Uterus (tissue), 3 donors: ENCODE measurements at regions not wholly inside any gene's neighbourhood (a gene's known extent, or its start where the extent isn't known, plus 50 kb on each side); places are given as distances from the start of the nearest gene placed in this dataset.

Source experiments
- DNase-seq, 2 donors: peaks; one replicate each; pipeline ENCODE4 v3.0.0-alpha.2; 2019 to 2020
- H3K27ac ChIP-seq, 2 donors: fragments of 200-600 bp; sonication (generic); 1 replicate in 1 of 2; 2 replicates in 1 of 2; pipeline ENCODE4 v1.5.1; 2016 to 2018
- H3K27me3 ChIP-seq, 2 donors: fragments of 200-600 bp; sonication (generic); one replicate each; pipeline ENCODE4 v1.5.1; 2018 to 2019; ENCODE audit warnings: control low read depth in 1 of 2
- H3K36me3 ChIP-seq, 2 donors: fragments of 200-600 bp; sonication (generic); one replicate each; pipeline ENCODE4 v1.5.1; 2019; ENCODE audit warnings: control low read depth in 1 of 2
- H3K4me1 ChIP-seq, 2 donors: fragments of 200-600 bp; sonication (generic); one replicate each; pipeline ENCODE4 v1.5.1; 2018 to 2019; ENCODE audit warnings: control low read depth in 1 of 2
- H3K4me3 ChIP-seq, 2 donors: fragments of 200-600 bp; sonication (generic); 1 replicate in 1 of 2; 2 replicates in 1 of 2; pipeline ENCODE4 v1.5.1; 2018 to 2019; ENCODE audit warnings: mild to moderate bottlenecking in 1 of 2
- H3K9me3 ChIP-seq, 2 donors: fragments of 200-600 bp; sonication (generic); one replicate each; pipeline ENCODE4 v1.5.1; 2019; ENCODE audit warnings: control low read depth in 1 of 2
- CTCF ChIP-seq, 4 experiments: fragments of 200-600 bp in 2 of 4; fragments of 450-650 bp in 2 of 4; sonication (generic) in 2 of 4; IDR thresholded peaks; one replicate each; pipeline ENCODE4 v1.5.1; 2016 to 2019; ENCODE audit warnings: antibody characterized with exemption in 4 of 4, mild to moderate bottlenecking in 2 of 4, moderate library complexity in 1 of 4
- POLR2A ChIP-seq, 2 donors: fragments of 450-650 bp; IDR thresholded peaks; one replicate each; pipeline ENCODE4 v1.6.1; 2016; ENCODE audit warnings: antibody characterized with exemption in 2 of 2, mild to moderate bottlenecking in 1 of 2, moderate library complexity in 1 of 2
- intact Hi-C: fragments of 100-400 bp; cut with DNase I; formaldehyde crosslinking; loops from one replicate; pipeline ENCODE4 v1.15.1; 2023; ENCODE audit warnings: low total_unique reads
- donor health status: DM: yes; HTN: yes; CAD: no.

- Histone ChIP-seq H3K27ac (no peak overlapping the region), H3K4me3 (no peak overlapping the region), H3K9me3 (peaks cover 0 to 3% of the 10 kb centered on the region in 2 donors), H3K27me3 (no peaks in the 10 kb centered on the region), H3K4me1 (no peaks in the 10 kb centered on the region), H3K36me3 (no peaks in the 10 kb centered on the region)
- no peak for TF ChIP-seq CTCF (IDR thresholded peaks at IDR 0.05)
- TF ChIP-seq POLR2A (IDR thresholded peaks at IDR 0.05), result no peak
- no peak for DNase-seq
- intact Hi-C loops, result no loop called here
Measured at GRCh38 chr2:100682536-100682935, 119.7 kb downstream of the PDCL3 start.

- H3K27ac ChIP-seq, result no peak overlapping the region
- H3K4me1 ChIP-seq, result no peaks in the 10 kb centered on the region
- no peak for TF ChIP-seq POLR2A (IDR thresholded peaks at IDR 0.05)
- no peak for TF ChIP-seq CTCF (IDR thresholded peaks at IDR 0.05)
- H3K36me3 ChIP-seq, result no peaks in the 10 kb centered on the region
- DNase-seq, result no peak
- H3K9me3 ChIP-seq, result peaks cover 0 to 3% of the 10 kb centered on the region in 2 donors
- no peaks in the 10 kb centered on the region for H3K27me3 ChIP-seq
- intact Hi-C loops, result no loop called here
- no peak overlapping the region for H3K4me3 ChIP-seq
Measured at GRCh38 chr2:100683231-100683630, 120.4 kb downstream of the PDCL3 start.

GRCh38 chr2:100691846-100692245 is 128.1 kb upstream of the NPAS2 start:
- H3K27me3 ChIP-seq, result no peaks in the 10 kb centered on the region
- no peaks in the 10 kb centered on the region for H3K36me3 ChIP-seq
- H3K4me1 ChIP-seq, result no peaks in the 10 kb centered on the region
- no peak for DNase-seq
- intact Hi-C loops, result no loop called here
- TF ChIP-seq POLR2A (IDR thresholded peaks at IDR 0.05), result no peak
- TF ChIP-seq CTCF (IDR thresholded peaks at IDR 0.05), result no peak
- no peak overlapping the region for H3K27ac ChIP-seq
- peaks cover 0 to 9% of the 10 kb centered on the region in 2 donors for H3K9me3 ChIP-seq
- H3K4me3 ChIP-seq, result no peak overlapping the region

- H3K27ac ChIP-seq, result no peak overlapping the region
- no peak overlapping the region for H3K4me3 ChIP-seq
- no peaks in the 10 kb centered on the region for H3K27me3 ChIP-seq
- no peaks in the 10 kb centered on the region for H3K36me3 ChIP-seq
- intact Hi-C loops, result no loop called here
- DNase-seq, result no peak
- H3K9me3 ChIP-seq, result peaks cover 0 to 10% of the 10 kb centered on the region in 2 donors
- no peak for TF ChIP-seq POLR2A (IDR thresholded peaks at IDR 0.05)
- TF ChIP-seq CTCF (IDR thresholded peaks at IDR 0.05), result no peak
- no peaks in the 10 kb centered on the region for H3K4me1 ChIP-seq
Measured at GRCh38 chr2:100692381-100692780, 127.6 kb upstream of the NPAS2 start.

GRCh38 chr2:100692906-100693305 is 127.0 kb upstream of the NPAS2 start:
- intact Hi-C loops, result no loop called here
- no peak for TF ChIP-seq CTCF (IDR thresholded peaks at IDR 0.05)
- no peak for TF ChIP-seq POLR2A (IDR thresholded peaks at IDR 0.05)
- no peaks in the 10 kb centered on the region for H3K27me3 ChIP-seq
- H3K27ac ChIP-seq, result no peak overlapping the region
- H3K4me3 ChIP-seq, result no peak overlapping the region
- no peaks in the 10 kb centered on the region for H3K36me3 ChIP-seq
- no peak for DNase-seq
- no peaks in the 10 kb centered on the region for H3K4me1 ChIP-seq
- peaks cover 0 to 10% of the 10 kb centered on the region in 2 donors for H3K9me3 ChIP-seq
